Vagina (tissue), 2 donors: ENCODE measurements at regions not wholly inside any gene's neighbourhood (a gene's known extent, or its start where the extent isn't known, plus 50 kb on each side); places are given as distances from the start of the nearest gene placed in this dataset.

Experiments
- CTCF ChIP-seq, 3 experiments: fragments of 450-650 bp in 2 of 3; fragments of 200-600 bp in 1 of 3; sonication (generic) in 1 of 3; IDR thresholded peaks; one replicate each; pipeline ENCODE4 v1.5.1; 2017 to 2019; ENCODE audit warnings: antibody characterized with exemption in 3 of 3, mild to moderate bottlenecking in 2 of 3, moderate library complexity in 2 of 3
- POLR2A ChIP-seq, 2 donors: fragments of 450-650 bp; IDR thresholded peaks; one replicate each; pipeline ENCODE4 v1.6.1; 2017; ENCODE audit warnings: antibody characterized with exemption in 2 of 2, mild to moderate bottlenecking in 2 of 2, moderate library complexity in 2 of 2
- POLR2AphosphoS5 ChIP-seq, 2 donors: sonication (generic); formaldehyde crosslinking; IDR thresholded peaks; one replicate each; pipeline ENCODE4 v1.9.0; 2017; ENCODE audit warnings: antibody characterized with exemption in 2 of 2, mild to moderate bottlenecking in 2 of 2, low read depth in 1 of 2; ENCODE audit not compliant: insufficient read depth in 1 of 2

GRCh38 chr16:80041410-80041809, 440.9 kb upstream of the MAF start:
- TF ChIP-seq CTCF (IDR thresholded peaks at IDR 0.05) (no peak), POLR2A (IDR thresholded peaks at IDR 0.05) (no peak), POLR2AphosphoS5 (IDR thresholded peaks at IDR 0.05; ENCODE audit: insufficient read depth in 1 of 2, low read depth in 1 of 2) (no peak)
